ENCODE measurements at regions not wholly inside any gene's neighbourhood (a gene's known extent, or its start where the extent isn't known, plus 50 kb on each side); places are given as distances from the start of the nearest gene placed in this dataset.

DNA sequence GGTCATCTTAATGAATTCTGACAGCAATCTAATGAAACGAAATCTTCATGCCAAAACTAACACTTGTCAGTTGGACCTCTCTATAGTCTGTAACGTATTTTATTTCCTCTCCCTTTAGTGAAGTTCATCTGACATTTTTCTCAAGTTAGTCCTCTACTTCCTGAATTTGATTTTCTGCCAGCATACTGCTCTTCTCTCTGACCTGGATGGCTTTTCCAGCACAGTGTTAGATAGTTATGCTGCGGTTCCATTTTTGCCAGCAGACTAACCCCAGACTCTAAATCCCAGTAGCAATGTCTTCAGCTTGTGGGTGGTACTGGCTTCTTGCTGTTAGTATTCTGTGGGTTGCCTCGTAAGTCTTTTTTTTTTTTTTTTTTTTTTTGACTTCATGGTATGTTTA, 146.7 kb upstream of the VEGFC start:
- H3K79me2 ChIP-seq (ENCODE audit: control insufficient read depth, insufficient read depth, low read length, unreplicated experiment): no peaks in the 10 kb centered on the region
- no peaks in the 10 kb centered on the region for H3K36me3 ChIP-seq (ENCODE audit: insufficient read depth, low read length)
- no peaks in the 10 kb centered on the region for H3K27me3 ChIP-seq (ENCODE audit: insufficient read depth, low read length)
- peak overlapping the region; percentile 40 for H3K27ac ChIP-seq (ENCODE audit: low read depth, low read length)
- peak overlapping the region; percentile 58 for H2AFZ ChIP-seq (ENCODE audit: low read length, unreplicated experiment)
- H3K4me1 ChIP-seq (ENCODE audit: control insufficient read depth, insufficient read depth, low read length, unreplicated experiment): peaks cover 13% of the 10 kb centered on the region
- peak overlapping the region; percentile 26 for H3K4me3 ChIP-seq (ENCODE audit: low read depth, low read length)

DNA sequence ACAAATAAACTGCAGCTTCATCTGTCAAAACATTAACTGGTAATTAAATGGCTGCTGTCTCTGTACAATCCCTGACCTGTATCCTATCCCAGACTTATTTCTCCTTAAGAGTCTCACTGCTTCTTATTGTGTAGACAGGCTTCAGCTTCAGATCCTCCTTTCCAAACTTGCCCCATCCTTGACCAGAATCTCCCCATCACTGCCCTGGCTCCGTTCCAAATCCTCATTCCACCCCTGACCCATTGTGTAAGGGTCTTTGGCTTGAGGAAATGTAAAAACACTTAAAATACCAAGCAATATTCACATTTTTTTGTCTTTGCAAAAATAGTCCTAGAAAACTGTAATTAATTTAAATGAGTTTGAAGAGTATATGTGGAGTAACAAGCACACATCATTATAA, 152.6 kb upstream of the VEGFC start:
- Histone ChIP-seq H3K4me1 (ENCODE audit: control insufficient read depth, insufficient read depth, low read length, unreplicated experiment) (peaks cover 16% of the 10 kb centered on the region), H3K36me3 (ENCODE audit: insufficient read depth, low read length) (no peaks in the 10 kb centered on the region), H3K79me2 (ENCODE audit: control insufficient read depth, insufficient read depth, low read length, unreplicated experiment) (no peaks in the 10 kb centered on the region), H3K27ac (ENCODE audit: low read depth, low read length) (no peak overlapping the region), H3K27me3 (ENCODE audit: insufficient read depth, low read length) (no peaks in the 10 kb centered on the region), H2AFZ (ENCODE audit: low read length, unreplicated experiment) (peak overlapping the region; percentile 42), H3K4me3 (ENCODE audit: low read depth, low read length) (no peak overlapping the region)

DNA sequence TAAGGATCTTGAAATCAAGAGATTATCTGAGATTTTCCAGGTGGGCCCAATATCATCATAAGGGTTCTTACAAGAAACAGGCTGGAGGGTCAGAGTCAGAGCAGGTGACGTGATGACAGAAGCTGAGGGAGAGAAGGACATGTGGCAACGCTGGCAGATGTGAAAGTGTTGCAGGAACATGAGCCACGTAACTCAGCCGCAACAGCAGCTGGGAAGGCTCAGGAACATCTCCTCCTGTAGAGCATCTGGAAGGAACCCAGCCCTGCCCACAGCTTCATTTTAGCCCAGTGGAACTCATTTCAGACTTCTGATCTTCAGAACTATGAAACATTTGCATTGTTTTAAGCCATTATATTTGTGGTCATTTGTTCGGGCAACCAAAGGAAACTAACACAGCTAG, 156.3 kb upstream of the VEGFC start:
- H3K27ac ChIP-seq (ENCODE audit: low read depth, low read length): no peak overlapping the region
- no peaks in the 10 kb centered on the region for H3K36me3 ChIP-seq (ENCODE audit: insufficient read depth, low read length)
- H3K27me3 ChIP-seq (ENCODE audit: insufficient read depth, low read length): no peaks in the 10 kb centered on the region
- H2AFZ ChIP-seq (ENCODE audit: low read length, unreplicated experiment): no peak overlapping the region
- no peaks in the 10 kb centered on the region for H3K79me2 ChIP-seq (ENCODE audit: control insufficient read depth, insufficient read depth, low read length, unreplicated experiment)
- H3K4me3 ChIP-seq (ENCODE audit: low read depth, low read length): no peak overlapping the region
- H3K4me1 ChIP-seq (ENCODE audit: control insufficient read depth, insufficient read depth, low read length, unreplicated experiment): peaks cover 12% of the 10 kb centered on the region

DNA sequence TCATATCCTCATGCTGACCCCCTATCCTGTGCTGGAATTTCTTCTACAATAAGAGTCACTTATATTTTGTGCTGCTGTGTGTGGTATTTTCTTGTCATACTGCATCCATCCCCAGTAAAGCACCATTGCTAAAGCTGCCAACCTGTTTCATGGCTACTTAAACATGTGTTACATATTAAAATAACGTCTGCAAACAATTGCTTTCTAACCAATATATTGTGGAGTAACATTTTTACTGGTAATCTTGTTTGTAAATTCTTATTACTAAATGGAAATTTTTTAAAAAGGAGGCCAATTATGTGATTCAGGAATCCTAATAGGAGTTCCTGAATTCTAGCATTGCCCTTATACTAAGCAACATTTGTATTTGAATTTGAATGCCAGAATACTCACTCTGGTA, 160.3 kb upstream of the VEGFC start:
- no peak overlapping the region for H3K4me3 ChIP-seq (ENCODE audit: low read depth, low read length)
- H3K27ac ChIP-seq (ENCODE audit: low read depth, low read length): no peak overlapping the region
- H3K79me2 ChIP-seq (ENCODE audit: control insufficient read depth, insufficient read depth, low read length, unreplicated experiment): no peaks in the 10 kb centered on the region
- no peak overlapping the region for H2AFZ ChIP-seq (ENCODE audit: low read length, unreplicated experiment)
- no peaks in the 10 kb centered on the region for H3K36me3 ChIP-seq (ENCODE audit: insufficient read depth, low read length)
- H3K27me3 ChIP-seq (ENCODE audit: insufficient read depth, low read length): no peaks in the 10 kb centered on the region
- peaks cover 5% of the 10 kb centered on the region for H3K4me1 ChIP-seq (ENCODE audit: control insufficient read depth, insufficient read depth, low read length, unreplicated experiment)

DNA sequence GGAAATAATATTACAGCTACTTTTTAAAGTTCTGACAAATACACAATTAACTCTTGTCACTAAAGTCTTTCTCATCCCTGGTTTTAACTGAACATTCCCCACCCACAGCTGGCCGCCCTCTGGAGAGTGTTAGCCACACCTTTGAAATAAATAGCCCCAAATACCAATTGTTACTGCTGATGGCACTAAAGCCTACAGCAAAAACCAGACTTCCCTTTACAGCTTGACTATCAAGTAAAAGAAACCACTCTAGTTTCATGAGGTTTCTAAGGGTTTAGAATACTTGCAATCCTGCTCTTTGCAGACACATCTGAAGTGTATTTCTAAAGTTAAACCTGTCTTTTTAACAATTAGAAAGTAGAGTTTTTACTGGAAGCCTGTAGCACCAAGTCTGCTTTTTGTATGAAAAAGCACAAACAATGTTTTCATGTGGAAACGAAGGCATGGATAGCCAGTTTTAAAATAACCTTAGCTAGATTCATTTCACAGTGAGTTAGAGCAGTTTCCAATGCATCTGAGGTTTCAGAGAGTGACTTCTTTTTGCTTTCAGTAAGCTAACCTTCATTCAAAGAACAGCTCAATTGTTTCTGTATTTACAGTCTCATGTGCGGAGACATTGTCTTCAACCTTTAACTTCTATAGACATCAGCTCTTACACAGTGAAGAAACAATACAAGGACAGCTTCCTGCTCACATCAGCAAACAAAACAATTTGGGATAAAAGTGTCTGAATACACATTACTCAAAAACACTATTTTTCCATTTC, 164.8 kb upstream of the VEGFC start:
- Histone ChIP-seq H3K27ac (ENCODE audit: low read depth, low read length) (no peak overlapping the region), H3K4me3 (ENCODE audit: low read depth, low read length) (no peak overlapping the region), H3K79me2 (ENCODE audit: control insufficient read depth, insufficient read depth, low read length, unreplicated experiment) (no peaks in the 10 kb centered on the region), H3K36me3 (ENCODE audit: insufficient read depth, low read length) (no peaks in the 10 kb centered on the region), H2AFZ (ENCODE audit: low read length, unreplicated experiment) (peak overlapping the region; percentile 42), H3K27me3 (ENCODE audit: insufficient read depth, low read length) (no peaks in the 10 kb centered on the region), H3K4me1 (ENCODE audit: control insufficient read depth, insufficient read depth, low read length, unreplicated experiment) (peaks cover 5% of the 10 kb centered on the region)

DNA sequence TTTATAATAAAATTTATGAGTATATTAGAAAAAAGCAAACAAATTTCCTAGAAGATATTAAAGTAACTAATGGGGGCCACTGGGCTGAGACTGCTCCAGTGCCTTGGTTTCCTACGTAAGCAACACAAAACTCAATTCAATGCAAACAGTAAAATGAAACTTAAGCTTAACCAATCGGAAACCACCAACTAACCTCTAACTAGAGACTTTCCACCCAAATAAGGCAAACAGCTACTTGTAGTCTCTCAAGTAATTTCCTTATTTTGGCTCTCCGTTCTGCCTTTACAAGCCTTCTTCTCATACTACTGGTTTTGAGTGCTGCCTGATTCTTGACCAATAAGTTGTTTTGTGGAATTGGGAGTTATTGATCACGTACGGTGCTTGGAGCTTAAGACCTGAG, 167.3 kb upstream of the VEGFC start:
- Histone ChIP-seq H2AFZ (ENCODE audit: low read length, unreplicated experiment) (no peak overlapping the region), H3K27me3 (ENCODE audit: insufficient read depth, low read length) (no peaks in the 10 kb centered on the region), H3K4me3 (ENCODE audit: low read depth, low read length) (no peak overlapping the region), H3K4me1 (ENCODE audit: control insufficient read depth, insufficient read depth, low read length, unreplicated experiment) (peaks cover 5% of the 10 kb centered on the region), H3K36me3 (ENCODE audit: insufficient read depth, low read length) (no peaks in the 10 kb centered on the region), H3K79me2 (ENCODE audit: control insufficient read depth, insufficient read depth, low read length, unreplicated experiment) (no peaks in the 10 kb centered on the region), H3K27ac (ENCODE audit: low read depth, low read length) (no peak overlapping the region)

DNA sequence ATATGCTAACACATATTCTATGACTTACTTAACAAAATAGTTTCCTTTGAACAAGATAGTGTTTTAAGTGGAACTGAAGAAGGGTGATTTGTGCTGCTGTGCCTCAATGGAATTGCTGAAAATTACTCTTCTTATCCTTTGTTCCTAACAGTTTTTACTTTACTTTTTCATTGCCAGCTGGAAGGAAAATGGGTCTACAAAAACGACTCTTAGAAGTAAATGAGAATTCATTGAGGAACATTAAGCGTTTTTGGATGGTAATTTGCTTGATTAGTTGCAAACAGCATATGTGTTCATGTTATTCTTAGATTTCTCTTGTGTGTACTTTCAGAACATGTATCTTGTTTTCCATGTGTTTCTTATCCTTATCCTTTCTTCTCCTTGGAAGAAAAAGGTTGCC, 170.4 kb upstream of the VEGFC start:
- Histone ChIP-seq H3K79me2 (ENCODE audit: control insufficient read depth, insufficient read depth, low read length, unreplicated experiment) (no peaks in the 10 kb centered on the region), H3K4me1 (ENCODE audit: control insufficient read depth, insufficient read depth, low read length, unreplicated experiment) (no peaks in the 10 kb centered on the region), H3K27ac (ENCODE audit: low read depth, low read length) (no peak overlapping the region), H3K36me3 (ENCODE audit: insufficient read depth, low read length) (no peaks in the 10 kb centered on the region), H3K4me3 (ENCODE audit: low read depth, low read length) (no peak overlapping the region), H2AFZ (ENCODE audit: low read length, unreplicated experiment) (no peak overlapping the region), H3K27me3 (ENCODE audit: insufficient read depth, low read length) (no peaks in the 10 kb centered on the region)

DNA sequence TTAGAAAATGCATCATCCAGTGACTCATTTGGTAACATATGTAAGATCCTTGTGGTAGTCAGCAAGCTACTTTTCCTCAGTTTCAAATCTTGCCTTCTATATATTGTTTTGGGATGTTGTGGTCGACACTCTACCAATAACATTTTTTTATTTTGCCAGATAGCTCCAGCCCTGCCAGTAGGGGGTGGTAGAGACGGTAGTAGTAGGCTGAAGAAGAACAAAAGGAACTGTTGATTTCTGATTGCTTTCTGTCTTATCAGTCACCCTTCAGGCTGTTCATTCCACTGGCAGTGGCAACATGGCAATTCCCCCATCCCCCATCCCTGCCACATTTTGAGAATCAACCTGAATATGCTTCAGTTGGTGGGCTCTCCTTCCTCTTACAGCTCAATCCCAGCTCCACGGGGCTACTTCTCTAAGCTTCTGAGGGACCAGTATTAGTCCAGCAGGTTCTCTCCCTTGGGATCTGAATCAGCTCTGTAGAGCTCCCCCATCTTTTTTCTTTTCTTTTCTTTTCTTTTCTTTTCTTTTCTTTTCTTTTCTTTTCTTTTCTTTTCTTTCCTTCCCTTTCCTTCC, 171.5 kb upstream of the VEGFC start:
- Histone ChIP-seq H3K79me2 (ENCODE audit: control insufficient read depth, insufficient read depth, low read length, unreplicated experiment) (no peaks in the 10 kb centered on the region), H2AFZ (ENCODE audit: low read length, unreplicated experiment) (no peak overlapping the region), H3K4me1 (ENCODE audit: control insufficient read depth, insufficient read depth, low read length, unreplicated experiment) (no peaks in the 10 kb centered on the region), H3K36me3 (ENCODE audit: insufficient read depth, low read length) (no peaks in the 10 kb centered on the region), H3K27me3 (ENCODE audit: insufficient read depth, low read length) (no peaks in the 10 kb centered on the region), H3K4me3 (ENCODE audit: low read depth, low read length) (no peak overlapping the region), H3K27ac (ENCODE audit: low read depth, low read length) (no peak overlapping the region)

DNA sequence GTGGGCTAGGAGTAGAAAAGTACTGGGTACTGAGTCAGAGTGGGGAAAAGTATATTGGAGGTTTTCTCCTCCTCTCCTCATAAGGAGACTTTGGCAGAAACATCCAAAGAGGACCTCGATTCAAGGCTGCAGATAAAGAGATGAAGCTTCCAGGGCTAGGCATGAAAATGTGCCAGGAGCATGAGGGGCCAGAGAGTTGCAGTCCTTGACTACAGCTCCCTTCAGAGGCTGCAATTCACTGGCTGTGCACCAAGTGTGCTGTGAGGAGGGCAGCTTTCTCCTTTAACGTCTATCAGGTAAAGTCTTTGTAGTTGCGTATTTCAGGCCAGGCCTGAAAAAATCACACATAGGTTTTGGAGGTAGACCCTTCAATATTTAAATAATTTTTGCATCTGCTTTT, 174.9 kb upstream of the VEGFC start:
- Histone ChIP-seq H3K27ac (ENCODE audit: low read depth, low read length) (no peak overlapping the region), H2AFZ (ENCODE audit: low read length, unreplicated experiment) (no peak overlapping the region), H3K79me2 (ENCODE audit: control insufficient read depth, insufficient read depth, low read length, unreplicated experiment) (no peaks in the 10 kb centered on the region)

DNA sequence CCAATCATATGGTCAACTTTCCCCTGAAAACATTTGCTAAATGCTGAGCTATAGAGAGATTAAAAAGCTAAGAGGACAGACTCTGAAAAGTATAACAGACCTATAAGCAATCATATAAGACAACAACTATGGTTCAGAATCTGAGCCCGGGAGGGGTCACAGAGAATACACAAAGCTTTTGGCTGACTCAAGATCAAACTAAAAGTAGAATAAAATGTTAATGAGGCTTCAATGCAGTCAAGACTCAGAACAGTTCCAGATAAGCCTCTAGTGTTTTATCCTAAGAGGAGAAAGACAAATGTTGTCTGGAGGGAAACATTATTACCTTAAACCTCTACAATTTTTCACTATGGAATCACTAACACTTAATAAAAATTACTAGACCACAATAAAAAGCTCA, 175.4 kb upstream of the VEGFC start:
- Histone ChIP-seq H2AFZ (ENCODE audit: low read length, unreplicated experiment) (peak overlapping the region; percentile 75), H3K27me3 (ENCODE audit: insufficient read depth, low read length) (no peaks in the 10 kb centered on the region), H3K4me3 (ENCODE audit: low read depth, low read length) (no peak overlapping the region)

More for the DNA sequence above, 174.9 kb upstream of the VEGFC start:
- no peaks in the 10 kb centered on the region for H3K4me1 ChIP-seq (ENCODE audit: control insufficient read depth, insufficient read depth, low read length, unreplicated experiment)
- no peak overlapping the region for H3K4me3 ChIP-seq (ENCODE audit: low read depth, low read length)
- H3K27me3 ChIP-seq (ENCODE audit: insufficient read depth, low read length): no peaks in the 10 kb centered on the region
- H3K36me3 ChIP-seq (ENCODE audit: insufficient read depth, low read length): no peaks in the 10 kb centered on the region

DNA sequence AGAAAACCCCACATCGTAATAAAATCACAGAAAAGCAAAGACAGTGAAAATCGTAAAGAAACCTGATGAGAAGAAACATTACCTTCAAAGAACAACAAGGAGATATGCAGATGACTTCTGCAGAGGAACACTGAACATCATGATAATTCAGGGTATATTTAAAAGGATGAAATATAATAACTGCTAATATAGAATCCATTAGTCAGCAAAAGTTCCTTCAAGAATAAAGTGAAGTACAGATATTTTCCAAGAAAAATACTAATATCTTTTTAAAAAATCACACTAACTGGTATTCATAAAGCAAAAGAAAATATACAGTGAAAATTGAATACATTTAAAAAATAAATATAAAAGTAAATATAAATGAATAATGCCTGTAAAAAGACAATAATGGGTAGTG, 176.3 kb upstream of the VEGFC start:
- H3K27me3 ChIP-seq (ENCODE audit: insufficient read depth, low read length): no peaks in the 10 kb centered on the region
- H3K36me3 ChIP-seq (ENCODE audit: insufficient read depth, low read length): no peaks in the 10 kb centered on the region
- H3K4me1 ChIP-seq (ENCODE audit: control insufficient read depth, insufficient read depth, low read length, unreplicated experiment): no peaks in the 10 kb centered on the region
- H3K27ac ChIP-seq (ENCODE audit: low read depth, low read length): no peak overlapping the region
- peak overlapping the region; percentile 17 for H2AFZ ChIP-seq (ENCODE audit: low read length, unreplicated experiment)
- H3K4me3 ChIP-seq (ENCODE audit: low read depth, low read length): no peak overlapping the region
- no peaks in the 10 kb centered on the region for H3K79me2 ChIP-seq (ENCODE audit: control insufficient read depth, insufficient read depth, low read length, unreplicated experiment)

More for the DNA sequence above, 175.4 kb upstream of the VEGFC start:
- Histone ChIP-seq H3K79me2 (ENCODE audit: control insufficient read depth, insufficient read depth, low read length, unreplicated experiment) (no peaks in the 10 kb centered on the region), H3K36me3 (ENCODE audit: insufficient read depth, low read length) (no peaks in the 10 kb centered on the region), H3K27ac (ENCODE audit: low read depth, low read length) (no peak overlapping the region), H3K4me1 (ENCODE audit: control insufficient read depth, insufficient read depth, low read length, unreplicated experiment) (no peaks in the 10 kb centered on the region)

Data from ACC112 (cell line).